GM21737 (cell line): ENCODE measurements at regions not wholly inside any gene's neighbourhood (a gene's known extent, or its start where the extent isn't known, plus 50 kb on each side); places are given as distances from the start of the nearest gene placed in this dataset.
"Not testable (repeated sequence)": the region's sequence is repeated elsewhere in the genome, so short reads cannot be mapped to it uniquely, and the experiment has no call there.

Experiments used
- ATAC-seq: cut with Tn5 transposase; IDR thresholded peaks from one replicate; pipeline ENCODE4 v1.9.1; 2021; ENCODE audit warnings: mild to moderate bottlenecking, moderate library complexity; ENCODE audit not compliant: unreplicated experiment

DNA sequence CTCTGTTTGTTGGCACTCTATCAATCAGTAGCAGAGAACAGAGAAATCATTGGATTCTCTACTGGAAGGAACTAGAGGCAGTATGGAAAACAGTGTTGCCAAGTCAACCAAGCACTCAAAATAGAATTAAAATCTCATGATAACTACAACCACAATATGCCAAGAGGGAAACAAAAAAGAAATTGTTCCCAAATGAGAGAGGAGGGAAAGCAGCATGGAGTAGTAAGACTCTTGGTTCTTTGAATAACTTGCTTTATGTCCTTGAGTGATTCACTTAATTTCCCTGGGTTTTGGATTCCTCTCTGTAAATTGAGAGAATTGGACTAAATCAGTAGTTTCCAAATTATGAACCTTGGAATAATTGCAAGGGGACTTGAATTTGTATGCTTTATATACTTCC is 285.5 kb upstream of the ANKRD50 start:
- ATAC-seq: no peak

- ATAC-seq: no peak
Measured at GRCh38 chr4:124997124-124997523, 284.6 kb upstream of the ANKRD50 start.

GRCh38 chr4:124993838-124994237 is 281.3 kb upstream of the ANKRD50 start:
- ATAC-seq: no peak

DNA sequence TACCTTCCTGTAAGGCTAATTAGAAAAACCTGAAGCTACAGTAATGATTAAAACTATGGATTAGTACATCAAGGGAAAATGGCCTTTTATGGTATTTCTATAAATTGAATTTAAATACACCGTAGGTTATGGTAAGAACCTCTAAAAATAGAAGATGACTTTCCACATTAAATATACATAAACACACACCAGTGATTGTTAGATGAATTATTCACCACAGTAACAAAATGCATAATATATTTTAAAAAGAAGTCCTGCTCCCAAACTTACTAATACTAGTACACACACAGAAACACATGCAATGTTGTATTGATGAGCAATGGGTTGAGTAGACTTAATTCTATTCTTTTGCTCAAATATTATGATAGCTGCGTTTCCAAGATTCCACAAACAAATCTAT is 277.9 kb upstream of the ANKRD50 start:
- no peak for ATAC-seq

- no peak for ATAC-seq
Measured at GRCh38 chr4:124980276-124980752, 267.8 kb upstream of the ANKRD50 start.

- ATAC-seq: not testable (repeated sequence)
Measured at GRCh38 chr4:124978536-124978935, 266.0 kb upstream of the ANKRD50 start.

DNA sequence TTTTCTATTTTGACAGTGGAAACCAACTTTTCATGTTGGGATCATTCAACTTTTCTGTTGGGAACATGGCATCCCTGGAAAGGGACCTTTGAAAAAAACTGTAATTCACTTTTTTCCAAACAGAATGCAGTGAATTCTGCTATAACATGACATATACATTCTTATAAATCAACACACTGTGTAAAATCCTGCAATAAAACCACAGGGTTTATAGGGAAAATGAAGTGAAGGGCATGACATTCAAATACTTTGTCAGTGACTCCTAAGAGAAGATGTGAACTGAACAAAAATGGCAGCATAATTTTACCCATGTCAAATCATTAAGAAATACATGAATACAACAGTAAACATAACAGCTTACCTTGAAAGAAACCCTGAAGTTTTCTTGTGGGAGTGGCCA is 264.5 kb upstream of the ANKRD50 start:
- no peak for ATAC-seq

GRCh38 chr4:124974152-124974551 is 261.6 kb upstream of the ANKRD50 start:
- ATAC-seq: no peak

DNA sequence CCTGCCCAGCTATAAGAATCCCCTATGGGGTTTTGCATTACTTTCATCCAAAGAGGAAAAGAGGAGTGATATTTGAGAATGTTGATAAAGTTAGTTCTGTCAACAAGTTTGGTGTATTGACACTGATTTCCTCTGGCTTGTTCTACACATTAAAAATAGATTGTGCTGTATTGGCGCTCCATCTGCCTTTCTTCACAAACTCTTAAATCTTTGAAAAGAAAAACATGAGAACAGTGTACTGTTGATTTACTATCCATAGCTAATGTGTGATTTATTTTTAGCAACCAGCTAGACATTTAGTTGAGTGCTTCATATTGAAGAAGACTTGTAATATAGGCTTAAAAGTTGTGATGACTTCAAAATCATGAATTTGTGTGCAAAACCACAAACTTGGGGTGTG is 261.2 kb upstream of the ANKRD50 start:
- no peak for ATAC-seq

DNA sequence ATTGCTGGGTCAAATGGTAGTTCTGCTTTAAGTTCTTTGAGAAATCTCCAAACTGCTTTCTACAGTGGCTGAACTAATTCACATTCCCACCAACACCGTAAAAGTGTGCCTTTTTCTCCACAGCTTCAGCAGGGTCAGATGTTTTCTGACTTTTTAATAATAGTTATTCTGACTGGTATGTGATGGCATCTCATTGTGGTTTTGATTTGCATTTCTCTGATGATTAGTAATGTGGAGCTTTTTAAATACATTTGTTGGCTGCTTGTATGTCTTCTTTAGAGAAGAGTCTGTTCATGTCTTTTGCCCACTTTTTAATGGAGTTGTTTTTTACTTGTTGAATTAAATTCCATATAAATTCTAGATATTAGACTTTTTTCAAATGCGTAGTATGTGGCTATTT is 257.5 kb upstream of the ANKRD50 start:
- ATAC-seq: no peak

DNA sequence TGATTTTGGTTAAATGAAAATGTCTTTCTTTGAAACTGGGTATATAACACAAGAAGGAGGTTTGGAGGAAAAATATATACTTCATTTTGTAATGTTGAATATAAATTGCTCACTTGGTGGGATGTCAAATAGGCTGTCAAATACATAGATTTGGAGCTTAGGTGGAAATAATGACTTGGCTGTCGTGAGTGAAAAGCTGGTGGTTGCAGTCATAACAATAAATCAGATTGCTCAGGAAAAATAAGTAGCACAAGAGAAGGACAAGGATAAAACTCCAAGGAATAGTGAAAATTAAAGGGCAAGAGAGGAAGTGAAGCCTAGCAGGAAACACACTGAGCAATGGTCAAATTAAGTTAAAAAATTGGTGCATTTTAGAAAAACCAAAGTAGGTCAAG is 253.0 kb upstream of the ANKRD50 start:
- no peak for ATAC-seq

- ATAC-seq: no peak
Measured at GRCh38 chr4:124964852-124965496, 252.4 kb upstream of the ANKRD50 start.

DNA sequence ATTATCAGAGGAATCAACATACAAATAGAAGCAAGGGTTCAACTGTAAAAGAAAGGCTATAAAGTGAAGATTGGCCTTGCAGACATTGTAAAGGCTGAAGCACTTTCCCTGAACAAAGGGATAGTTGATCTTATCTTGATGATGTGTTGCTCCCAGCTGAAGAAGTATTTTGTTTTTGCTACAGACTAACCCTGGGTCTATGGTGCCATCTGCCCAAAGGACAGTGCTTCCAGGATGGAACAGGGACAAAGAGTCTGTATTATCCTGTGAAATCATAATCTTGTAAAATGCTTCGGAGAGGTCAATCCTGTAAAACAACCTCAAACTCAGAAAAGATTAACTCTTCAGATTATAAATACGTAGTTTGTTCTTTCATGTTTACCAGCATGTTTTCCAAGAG is 251.7 kb upstream of the ANKRD50 start:
- no peak for ATAC-seq

DNA sequence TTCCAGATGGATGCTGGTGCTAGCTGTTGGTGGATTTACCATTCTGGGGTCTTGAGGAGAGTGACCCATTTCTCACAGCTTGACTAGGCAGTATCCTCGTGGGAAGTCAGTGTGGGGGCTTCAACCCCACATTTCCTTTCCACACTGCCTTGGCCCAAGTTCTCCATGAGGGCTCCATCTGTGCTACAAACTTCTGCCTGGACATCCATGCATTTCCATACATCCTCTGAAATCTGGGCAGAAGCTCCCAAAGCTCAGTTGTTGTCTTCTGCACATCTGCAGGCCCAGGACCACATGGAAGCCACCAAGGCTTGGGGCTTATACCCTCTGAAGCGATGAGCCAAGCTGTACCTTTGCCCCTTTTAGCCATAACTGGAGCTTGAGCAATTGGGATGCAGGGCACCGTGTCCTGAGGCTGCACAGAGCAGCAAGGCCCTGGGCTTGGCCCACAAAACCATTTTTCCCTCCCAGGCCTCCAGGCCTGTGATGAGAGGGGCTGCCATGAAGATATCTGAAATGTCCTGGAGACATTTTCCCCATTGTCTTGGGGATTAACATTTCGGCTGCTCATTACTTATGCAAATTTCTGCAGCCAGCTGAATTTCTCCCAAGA is 248.7 kb upstream of the ANKRD50 start:
- ATAC-seq: no peak

- ATAC-seq: no peak
Measured at GRCh38 chr4:124958847-124959246, 246.3 kb upstream of the ANKRD50 start.

DNA sequence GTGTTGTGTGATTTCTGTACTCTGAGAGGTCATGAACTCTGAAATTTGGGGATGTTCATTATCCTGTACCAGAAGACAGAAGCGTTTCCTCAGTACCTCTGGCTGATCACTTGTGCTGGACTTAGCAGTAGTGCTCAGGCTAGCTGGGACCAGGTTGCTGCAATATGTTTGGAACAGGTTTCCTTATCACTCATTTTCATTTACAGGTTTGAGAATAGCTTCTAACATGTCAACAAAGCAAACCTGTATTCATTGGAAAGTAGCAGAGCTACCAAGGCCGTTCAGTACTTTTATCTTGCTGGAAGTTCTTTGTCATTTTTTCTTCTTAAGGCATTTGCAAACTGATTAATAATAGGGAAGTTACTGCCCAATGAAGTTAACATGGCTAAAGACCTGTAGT is 242.9 kb upstream of the ANKRD50 start:
- no peak for ATAC-seq

- no peak for ATAC-seq
Measured at GRCh38 chr4:124954046-124954445, 241.5 kb upstream of the ANKRD50 start.

GRCh38 chr4:124953486-124953885 is 241.0 kb upstream of the ANKRD50 start:
- no peak for ATAC-seq

- ATAC-seq: no peak
Measured at GRCh38 chr4:124953061-124953460, 240.5 kb upstream of the ANKRD50 start.

DNA sequence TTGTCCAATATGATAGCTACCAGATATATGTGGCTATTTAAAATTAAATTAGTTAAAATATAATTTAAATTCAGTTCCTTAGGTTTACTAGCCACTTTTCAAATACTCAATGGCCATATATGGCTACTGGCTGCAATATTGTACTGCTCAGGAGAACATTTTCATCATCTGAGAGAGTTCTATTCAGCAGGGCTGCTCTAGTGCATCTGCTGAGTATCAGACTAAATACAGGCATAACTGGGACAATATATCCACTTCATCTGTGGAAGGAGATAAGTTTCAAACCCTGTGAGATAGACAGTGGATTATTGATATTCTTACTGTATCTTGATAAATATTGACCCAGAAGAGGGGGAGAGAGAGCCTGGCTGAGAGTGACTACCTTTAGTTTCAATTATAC is 240.1 kb upstream of the ANKRD50 start:
- no peak for ATAC-seq

- no peak for ATAC-seq
Measured at GRCh38 chr4:124948976-124949597, 236.6 kb upstream of the ANKRD50 start.

GRCh38 chr4:124947622-124948265 is 235.2 kb upstream of the ANKRD50 start:
- no peak for ATAC-seq
